ENCODE measurements at regions not wholly inside any gene's neighbourhood (a gene's known extent, or its start where the extent isn't known, plus 50 kb on each side); places are given as distances from the start of the nearest gene placed in this dataset.

GRCh38 chr10:125555743-125556142, 127.2 kb downstream of the TEX36 start:
- no peaks in the 10 kb centered on the region for H3K36me3 ChIP-seq (ENCODE audit: control insufficient read depth in 1 of 2, insufficient read depth in 2 of 2, low read length in 2 of 2)
- no peak overlapping the region for H3K27ac ChIP-seq (ENCODE audit: low read depth, low read length)
- H2AFZ ChIP-seq (ENCODE audit: insufficient read depth, low read length, poor library complexity): no peak overlapping the region
- no peaks in the 10 kb centered on the region for H3K27me3 ChIP-seq (ENCODE audit: insufficient read depth, low read length)
- no peak overlapping the region for H2BK12ac ChIP-seq (ENCODE audit: low read length)
- no peak overlapping the region for H4K91ac ChIP-seq (ENCODE audit: low read depth, low read length)
- H4K8ac ChIP-seq (ENCODE audit: low read depth, low read length): no peak overlapping the region
- H2AK5ac ChIP-seq (ENCODE audit: low read length): no peak overlapping the region
- no peak overlapping the region for H4K12ac ChIP-seq (ENCODE audit: low read depth, low read length)
- H3K9ac ChIP-seq (ENCODE audit: low read length): no peak overlapping the region
- no peak overlapping the region for H3K4me2 ChIP-seq (ENCODE audit: low read length)
- H3K9me3 ChIP-seq (ENCODE audit: insufficient read depth, low read depth, low read length): no peaks in the 10 kb centered on the region
- H3K79me1 ChIP-seq (ENCODE audit: low read length): no peaks in the 10 kb centered on the region
- H3K4me1 ChIP-seq (ENCODE audit: control insufficient read depth in 1 of 2, insufficient read depth in 2 of 2, low read length in 2 of 2): no peaks in the 10 kb centered on the region
- no peak overlapping the region for H3K23ac ChIP-seq (ENCODE audit: low read length)
- H3K18ac ChIP-seq (ENCODE audit: low read length): no peak overlapping the region
- H3K14ac ChIP-seq (ENCODE audit: low read length): no peak overlapping the region
- DNase-seq: no peak
- no peak overlapping the region for H2BK120ac ChIP-seq (ENCODE audit: insufficient read depth, low read length, poor library complexity)
- H3K4ac ChIP-seq (ENCODE audit: low read depth, low read length): no peak overlapping the region
- no peak overlapping the region for H2BK5ac ChIP-seq (ENCODE audit: low read depth, low read length, poor library complexity)
- H3K79me2 ChIP-seq (ENCODE audit: control insufficient read depth, insufficient read depth, low read length, poor library complexity): no peaks in the 10 kb centered on the region
- H3K4me3 ChIP-seq (ENCODE audit: low read depth, low read length): no peak overlapping the region
- no CpG with 5 or more reads among the region's 12 CpGs for WGBS (ENCODE audit: extremely low coverage, insufficient coverage, insufficient read length)

- H3K79me2 ChIP-seq (ENCODE audit: control insufficient read depth, insufficient read depth, low read length, poor library complexity): no peaks in the 10 kb centered on the region
- DNase-seq: no peak
- H3K9ac ChIP-seq (ENCODE audit: low read length): no peak overlapping the region
- no peak overlapping the region for H3K4ac ChIP-seq (ENCODE audit: low read depth, low read length)
- H3K14ac ChIP-seq (ENCODE audit: low read length): no peak overlapping the region
- no peak overlapping the region for H2BK5ac ChIP-seq (ENCODE audit: low read depth, low read length, poor library complexity)
- H3K23ac ChIP-seq (ENCODE audit: low read length): no peak overlapping the region
- H3K4me2 ChIP-seq (ENCODE audit: low read length): no peak overlapping the region
- no peak overlapping the region for H2BK120ac ChIP-seq (ENCODE audit: insufficient read depth, low read length, poor library complexity)
- H4K8ac ChIP-seq (ENCODE audit: low read depth, low read length): no peak overlapping the region
- no CpG with 5 or more reads among the region's 9 CpGs for WGBS (ENCODE audit: extremely low coverage, insufficient coverage, insufficient read length)
- H3K36me3 ChIP-seq (ENCODE audit: control insufficient read depth in 1 of 2, insufficient read depth in 2 of 2, low read length in 2 of 2): no peaks in the 10 kb centered on the region
- no peak overlapping the region for H2AK5ac ChIP-seq (ENCODE audit: low read length)
- H4K91ac ChIP-seq (ENCODE audit: low read depth, low read length): no peak overlapping the region
- no peak overlapping the region for H3K4me3 ChIP-seq (ENCODE audit: low read depth, low read length)
- no peak overlapping the region for H3K18ac ChIP-seq (ENCODE audit: low read length)
- H3K9me3 ChIP-seq (ENCODE audit: insufficient read depth, low read depth, low read length): no peaks in the 10 kb centered on the region
- H3K27me3 ChIP-seq (ENCODE audit: insufficient read depth, low read length): no peaks in the 10 kb centered on the region
- H3K79me1 ChIP-seq (ENCODE audit: low read length): no peaks in the 10 kb centered on the region
- H4K12ac ChIP-seq (ENCODE audit: low read depth, low read length): no peak overlapping the region
- H3K27ac ChIP-seq (ENCODE audit: low read depth, low read length): no peak overlapping the region
- H2AFZ ChIP-seq (ENCODE audit: insufficient read depth, low read length, poor library complexity): no peak overlapping the region
- no peak overlapping the region for H2BK12ac ChIP-seq (ENCODE audit: low read length)
- H3K4me1 ChIP-seq (ENCODE audit: control insufficient read depth in 1 of 2, insufficient read depth in 2 of 2, low read length in 2 of 2): no peaks in the 10 kb centered on the region
Observed at GRCh38 chr10:125555267-125555666, 127.7 kb downstream of the TEX36 start.

- Histone ChIP-seq H2AK5ac (ENCODE audit: low read length) (no peak overlapping the region), H3K4me3 (ENCODE audit: low read depth, low read length) (no peak overlapping the region), H2BK12ac (ENCODE audit: low read length) (no peak overlapping the region), H3K27ac (ENCODE audit: low read depth, low read length) (no peak overlapping the region), H3K14ac (ENCODE audit: low read length) (no peak overlapping the region), H3K18ac (ENCODE audit: low read length) (no peak overlapping the region), H4K91ac (ENCODE audit: low read depth, low read length) (no peak overlapping the region), H3K79me2 (ENCODE audit: control insufficient read depth, insufficient read depth, low read length, poor library complexity) (no peaks in the 10 kb centered on the region), H4K8ac (ENCODE audit: low read depth, low read length) (no peak overlapping the region), H2BK5ac (ENCODE audit: low read depth, low read length, poor library complexity) (no peak overlapping the region), H3K23ac (ENCODE audit: low read length) (no peak overlapping the region), H2BK120ac (ENCODE audit: insufficient read depth, low read length, poor library complexity) (no peak overlapping the region), H3K4ac (ENCODE audit: low read depth, low read length) (no peak overlapping the region), H3K27me3 (ENCODE audit: insufficient read depth, low read length) (no peaks in the 10 kb centered on the region), H3K9ac (ENCODE audit: low read length) (no peak overlapping the region), H2AFZ (ENCODE audit: insufficient read depth, low read length, poor library complexity) (no peak overlapping the region), H3K4me2 (ENCODE audit: low read length) (no peak overlapping the region), H3K79me1 (ENCODE audit: low read length) (no peaks in the 10 kb centered on the region), H3K4me1 (ENCODE audit: control insufficient read depth in 1 of 2, insufficient read depth in 2 of 2, low read length in 2 of 2) (no peaks in the 10 kb centered on the region), H4K12ac (ENCODE audit: low read depth, low read length) (no peak overlapping the region), H3K36me3 (ENCODE audit: control insufficient read depth in 1 of 2, insufficient read depth in 2 of 2, low read length in 2 of 2) (no peaks in the 10 kb centered on the region), H3K9me3 (ENCODE audit: insufficient read depth, low read depth, low read length) (no peaks in the 10 kb centered on the region)
- DNase-seq: no peak
- 98% methylated on average over 2 of the region's 4 CpGs for WGBS (ENCODE audit: extremely low coverage, insufficient coverage, insufficient read length)
Observed at GRCh38 chr10:125554753-125555152, 128.2 kb downstream of the TEX36 start.

- Histone ChIP-seq H3K79me2 (ENCODE audit: control insufficient read depth, insufficient read depth, low read length, poor library complexity) (no peaks in the 10 kb centered on the region), H3K27me3 (ENCODE audit: insufficient read depth, low read length) (no peaks in the 10 kb centered on the region)
Observed at GRCh38 chr10:125554016-125554703, 128.8 kb downstream of the TEX36 start.

More at GRCh38 chr10:125554016-125554703, 128.8 kb downstream of the TEX36 start:
- no peak overlapping the region for H2AK5ac ChIP-seq (ENCODE audit: low read length)
- H3K4ac ChIP-seq (ENCODE audit: low read depth, low read length): no peak overlapping the region
- DNase-seq: peak; percentile 68 to 72
- no peak overlapping the region for H2AFZ ChIP-seq (ENCODE audit: insufficient read depth, low read length, poor library complexity)
- no peak overlapping the region for H3K4me3 ChIP-seq (ENCODE audit: low read depth, low read length)
- no peak overlapping the region for H2BK120ac ChIP-seq (ENCODE audit: insufficient read depth, low read length, poor library complexity)
- no peak overlapping the region for H3K9ac ChIP-seq (ENCODE audit: low read length)
- no peak overlapping the region for H4K91ac ChIP-seq (ENCODE audit: low read depth, low read length)
- H4K12ac ChIP-seq (ENCODE audit: low read depth, low read length): no peak overlapping the region
- no peak overlapping the region for H2BK5ac ChIP-seq (ENCODE audit: low read depth, low read length, poor library complexity)
- no peak overlapping the region for H4K8ac ChIP-seq (ENCODE audit: low read depth, low read length)
- H3K9me3 ChIP-seq (ENCODE audit: insufficient read depth, low read depth, low read length): no peaks in the 10 kb centered on the region
- WGBS (ENCODE audit: extremely low coverage, insufficient coverage, insufficient read length): no CpG with 5 or more reads among the region's 10 CpGs
- H3K14ac ChIP-seq (ENCODE audit: low read length): no peak overlapping the region
- H3K4me1 ChIP-seq (ENCODE audit: control insufficient read depth in 1 of 2, insufficient read depth in 2 of 2, low read length in 2 of 2): no peaks in the 10 kb centered on the region
- no peak overlapping the region for H3K4me2 ChIP-seq (ENCODE audit: low read length)
- H3K79me1 ChIP-seq (ENCODE audit: low read length): no peaks in the 10 kb centered on the region
- no peaks in the 10 kb centered on the region for H3K36me3 ChIP-seq (ENCODE audit: control insufficient read depth in 1 of 2, insufficient read depth in 2 of 2, low read length in 2 of 2)
- H3K18ac ChIP-seq (ENCODE audit: low read length): no peak overlapping the region
- no peak overlapping the region for H2BK12ac ChIP-seq (ENCODE audit: low read length)
- H3K23ac ChIP-seq (ENCODE audit: low read length): no peak overlapping the region
- no peak overlapping the region for H3K27ac ChIP-seq (ENCODE audit: low read depth, low read length)
